ENCODE measurements at regions not wholly inside any gene's neighbourhood (a gene's known extent, or its start where the extent isn't known, plus 50 kb on each side); places are given as distances from the start of the nearest gene placed in this dataset.
"Not testable (repeated sequence)": the region's sequence is repeated elsewhere in the genome, so short reads cannot be mapped to it uniquely, and the experiment has no call there.

GRCh38 chr15:28789401-28790114 is 58.9 kb downstream of the GOLGA6L7 start:
- not testable (repeated sequence) for H3K4me1 Mint-ChIP-seq (ENCODE audit: low read depth); H3K9me3 Mint-ChIP-seq; H3K27ac Mint-ChIP-seq; DNase-seq; H3K36me3 Mint-ChIP-seq (ENCODE audit: low read depth)
- Mint-ChIP-seq H3K4me3 (peak overlapping the region; percentile 71; the same call in 1 of the 2 replicates), H3K27me3 (ENCODE audit: insufficient read depth) (peaks cover 12% of the 10 kb centered on the region)

GRCh38 chr15:28788649-28789400 is 59.6 kb downstream of the GOLGA6L7 start:
- H3K4me3 Mint-ChIP-seq; H3K36me3 Mint-ChIP-seq (ENCODE audit: low read depth); H3K4me1 Mint-ChIP-seq (ENCODE audit: low read depth); H3K9me3 Mint-ChIP-seq; DNase-seq; H3K27ac Mint-ChIP-seq: not testable (repeated sequence)
- peaks cover 12% of the 10 kb centered on the region for H3K27me3 Mint-ChIP-seq (ENCODE audit: insufficient read depth)

GRCh38 chr15:28788176-28788575 is 60.3 kb downstream of the GOLGA6L7 start:
- not testable (repeated sequence) for H3K36me3 Mint-ChIP-seq (ENCODE audit: low read depth); H3K4me1 Mint-ChIP-seq (ENCODE audit: low read depth); DNase-seq; H3K4me3 Mint-ChIP-seq; H3K9me3 Mint-ChIP-seq; H3K27ac Mint-ChIP-seq
- peaks cover 12% of the 10 kb centered on the region for H3K27me3 Mint-ChIP-seq (ENCODE audit: insufficient read depth)

GRCh38 chr15:28786521-28786920 is 61.9 kb downstream of the GOLGA6L7 start:
- no peak overlapping the region for H3K4me3 Mint-ChIP-seq
- H3K27ac Mint-ChIP-seq: no peak overlapping the region
- no peak for DNase-seq

GRCh38 chr15:28784347-28785163 is 63.9 kb downstream of the GOLGA6L7 start:
- not testable (repeated sequence) for H3K4me3 Mint-ChIP-seq; H3K27ac Mint-ChIP-seq; H3K4me1 Mint-ChIP-seq (ENCODE audit: low read depth); DNase-seq; H3K36me3 Mint-ChIP-seq (ENCODE audit: low read depth); H3K9me3 Mint-ChIP-seq
- peaks cover 10% of the 10 kb centered on the region for H3K27me3 Mint-ChIP-seq (ENCODE audit: insufficient read depth)

More at GRCh38 chr15:28786521-28786920, 61.9 kb downstream of the GOLGA6L7 start:
- TF ChIP-seq CTCF (IDR thresholded peaks at IDR 0.05): no peak
- peaks cover 12% of the 10 kb centered on the region for H3K27me3 Mint-ChIP-seq (ENCODE audit: insufficient read depth)
- H3K4me1 Mint-ChIP-seq (ENCODE audit: low read depth): peaks cover 7% of the 10 kb centered on the region; the same call in 1 of the 2 replicates
- no peaks in the 10 kb centered on the region for H3K36me3 Mint-ChIP-seq (ENCODE audit: low read depth)
- H3K9me3 Mint-ChIP-seq: no peaks in the 10 kb centered on the region

- Mint-ChIP-seq H3K27me3 (ENCODE audit: insufficient read depth) (peaks cover 8% of the 10 kb centered on the region), H3K36me3 (ENCODE audit: low read depth) (no peaks in the 10 kb centered on the region), H3K4me1 (ENCODE audit: low read depth) (peaks cover 7% of the 10 kb centered on the region; the same call in 1 of the 2 replicates), H3K4me3 (no peak overlapping the region), H3K27ac (no peak overlapping the region), H3K9me3 (no peaks in the 10 kb centered on the region)
- TF ChIP-seq CTCF (IDR thresholded peaks at IDR 0.05): no peak
- no peak for DNase-seq
Observed at GRCh38 chr15:28783873-28784272, 64.6 kb downstream of the GOLGA6L7 start.

- peaks cover 7% of the 10 kb centered on the region for H3K27me3 Mint-ChIP-seq (ENCODE audit: insufficient read depth)
- no peak overlapping the region for H3K4me3 Mint-ChIP-seq
- no peak for TF ChIP-seq CTCF (IDR thresholded peaks at IDR 0.05)
- no peak overlapping the region for H3K27ac Mint-ChIP-seq
- H3K4me1 Mint-ChIP-seq (ENCODE audit: low read depth): peaks cover 7% of the 10 kb centered on the region; the same call in 1 of the 2 replicates
- H3K36me3 Mint-ChIP-seq (ENCODE audit: low read depth): no peaks in the 10 kb centered on the region
- H3K9me3 Mint-ChIP-seq: no peaks in the 10 kb centered on the region
- DNase-seq: no peak
Observed at GRCh38 chr15:28783466-28783865, 65.0 kb downstream of the GOLGA6L7 start.

- H3K27ac Mint-ChIP-seq; DNase-seq; H3K9me3 Mint-ChIP-seq; H3K36me3 Mint-ChIP-seq (ENCODE audit: low read depth); H3K4me3 Mint-ChIP-seq; H3K4me1 Mint-ChIP-seq (ENCODE audit: low read depth); H3K27me3 Mint-ChIP-seq (ENCODE audit: insufficient read depth): not testable (repeated sequence)
Observed at GRCh38 chr15:28778397-28778796, 66.2 kb upstream of the GOLGA8M start.

GRCh38 chr15:28772857-28773256 is 60.6 kb upstream of the GOLGA8M start:
- not testable (repeated sequence) for H3K27me3 Mint-ChIP-seq (ENCODE audit: insufficient read depth); H3K4me1 Mint-ChIP-seq (ENCODE audit: low read depth); H3K36me3 Mint-ChIP-seq (ENCODE audit: low read depth)

More at GRCh38 chr15:28772857-28773256, 60.6 kb upstream of the GOLGA8M start:
- not testable (repeated sequence) for DNase-seq, H3K4me3 Mint-ChIP-seq, H3K27ac Mint-ChIP-seq, H3K9me3 Mint-ChIP-seq
